Activated CD4-positive, alpha-beta T cell treated with anti-CD3 and anti-CD28 coated beads, Interleukin-2, amount 50 U/mL, for 48 hours (primary cell): ENCODE measurements at regions not wholly inside any gene's neighbourhood (a gene's known extent, or its start where the extent isn't known, plus 50 kb on each side); places are given as distances from the start of the nearest gene placed in this dataset.
A peak's percentile ranks its signal among the peaks of the same experiment; 100 is the strongest.
"Not testable (repeated sequence)": the region's sequence is repeated elsewhere in the genome, so short reads cannot be mapped to it uniquely, and the experiment has no call there.

ENCODE experiments used
- DNase-seq, 2 experiments: peaks; one replicate each; pipeline ENCODE4 v3.0.0-alpha.2; 2020

DNA sequence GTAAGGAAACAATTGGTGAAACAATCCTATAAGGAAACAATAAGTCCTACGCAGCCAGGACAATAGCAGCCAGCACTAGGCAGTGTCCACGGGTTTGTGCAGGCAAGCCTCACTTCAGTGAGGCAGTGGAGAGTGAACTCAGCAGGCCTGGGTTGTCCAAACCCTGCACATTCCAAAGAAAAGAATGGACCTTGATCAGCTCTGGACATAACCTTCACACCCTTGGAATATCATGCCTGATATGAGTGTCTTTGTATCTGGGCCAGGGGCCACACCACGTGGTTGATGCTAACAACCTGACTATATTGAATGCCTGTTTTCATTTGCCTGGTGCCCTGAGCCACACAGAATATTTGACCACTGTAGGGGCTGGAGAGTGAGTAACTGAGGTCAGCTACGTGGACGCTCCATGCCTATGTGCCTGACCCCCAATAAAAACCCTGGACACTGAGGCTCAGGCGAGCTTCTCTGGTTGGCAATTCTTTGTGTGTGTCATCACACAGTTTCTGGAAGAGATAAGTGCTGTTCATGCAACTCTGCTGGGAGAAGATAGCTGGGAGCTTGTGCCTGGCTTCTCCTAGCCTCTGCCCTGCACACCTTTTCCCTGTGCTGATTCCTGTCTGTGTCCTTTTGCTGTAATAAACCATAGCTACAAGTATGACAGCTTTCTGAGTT lies 81.4 kb upstream of the NCOR2 start:
- peak in 1 of 2 experiments; percentile 10 for DNase-seq

DNA sequence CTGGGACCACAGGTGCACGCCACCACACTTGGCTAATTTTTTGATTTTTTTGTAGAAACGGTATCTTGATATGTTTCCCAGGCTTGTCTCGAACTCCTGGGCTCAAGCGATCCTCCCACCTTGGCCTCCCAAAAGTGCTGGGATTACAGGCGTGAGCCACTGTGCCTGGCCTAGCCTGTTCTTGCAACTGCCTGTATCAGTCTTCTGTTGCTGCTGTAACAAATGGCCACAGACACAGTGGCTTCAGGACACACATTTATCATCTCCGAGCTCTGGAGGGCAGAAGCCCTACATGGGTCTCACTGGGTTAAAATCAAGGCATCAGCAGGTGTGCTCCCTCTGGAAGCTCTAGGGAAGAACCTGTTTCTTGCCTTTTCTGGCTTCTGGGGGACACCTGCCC lies 79.9 kb upstream of the NCOR2 start:
- DNase-seq: no peak

DNA sequence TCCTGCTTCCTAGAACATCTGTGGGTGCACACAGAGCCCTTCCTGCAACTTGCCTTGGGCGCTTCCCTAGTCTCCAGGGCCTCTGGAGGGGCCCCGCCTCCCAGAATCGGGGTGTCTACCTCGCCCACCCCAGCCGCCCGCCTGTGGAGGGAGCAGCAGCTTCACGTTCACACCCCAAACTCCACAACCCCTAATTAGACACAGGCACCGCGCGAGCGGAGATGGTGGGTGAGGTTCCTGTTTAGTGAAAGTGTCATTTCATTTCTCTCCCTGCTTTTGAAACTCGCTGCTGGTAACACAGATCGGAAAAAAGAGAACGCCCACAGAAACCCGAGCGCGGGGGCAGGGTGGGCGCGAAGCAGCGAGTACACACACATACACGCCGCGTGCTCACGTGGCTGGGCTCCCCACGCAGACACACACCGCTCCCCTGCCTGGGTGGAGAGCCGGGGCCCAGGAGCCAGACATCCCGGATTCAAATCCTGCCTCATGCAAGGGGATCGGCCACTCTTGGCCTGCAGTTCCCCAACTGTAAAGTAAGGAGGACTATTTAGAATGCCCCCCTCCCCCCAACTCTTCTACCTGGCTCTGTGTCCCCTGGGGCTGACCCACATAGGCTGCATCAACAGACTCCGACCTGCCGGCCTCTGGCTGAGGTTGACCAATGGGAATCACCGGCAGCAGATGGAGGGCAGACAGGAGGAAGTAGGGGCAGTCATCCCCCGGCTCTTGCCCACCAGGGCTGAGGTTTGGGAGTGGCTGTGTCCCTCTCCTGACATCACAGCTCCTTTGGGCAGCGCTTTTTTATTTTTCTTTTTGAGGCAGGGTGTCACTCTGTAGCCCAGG lies 79.2 kb upstream of the NCOR2 start:
- DNase-seq: peak; percentile 55 to 67

DNA sequence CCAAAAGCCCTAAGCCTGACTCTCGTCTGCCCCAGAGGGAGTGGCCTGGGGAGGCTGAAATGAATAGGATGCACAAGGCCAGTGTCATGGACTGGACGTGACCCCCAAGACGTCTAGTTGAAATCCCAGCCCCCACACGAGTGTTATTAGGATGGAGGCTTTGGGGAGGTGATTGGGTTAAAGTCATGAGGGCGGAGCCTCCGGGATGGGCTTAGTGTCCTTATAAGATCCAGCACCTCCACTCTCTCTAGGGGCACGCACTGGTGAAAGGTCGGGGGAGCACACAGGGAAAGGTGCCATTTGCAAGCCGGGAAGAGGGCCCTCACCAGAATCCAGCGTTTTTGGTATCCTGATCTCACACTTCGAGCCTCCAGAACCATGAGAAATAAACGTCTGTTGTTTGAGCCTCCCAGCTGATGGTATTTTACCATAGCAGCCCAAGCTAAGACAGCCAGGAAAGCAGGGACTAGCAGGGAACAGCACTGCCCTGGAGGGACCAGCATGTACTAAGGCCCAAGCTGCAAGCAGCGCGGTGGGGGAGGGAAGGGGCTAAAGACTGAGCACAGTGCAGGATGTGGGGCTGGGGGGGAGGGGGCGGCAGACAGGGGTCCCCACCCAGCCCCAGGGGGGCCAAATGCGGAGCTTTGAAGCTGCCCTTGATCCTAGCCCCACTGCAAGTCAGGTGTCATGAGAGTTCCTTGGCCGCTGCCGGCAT lies 78.3 kb upstream of the NCOR2 start:
- no peak for DNase-seq

DNA sequence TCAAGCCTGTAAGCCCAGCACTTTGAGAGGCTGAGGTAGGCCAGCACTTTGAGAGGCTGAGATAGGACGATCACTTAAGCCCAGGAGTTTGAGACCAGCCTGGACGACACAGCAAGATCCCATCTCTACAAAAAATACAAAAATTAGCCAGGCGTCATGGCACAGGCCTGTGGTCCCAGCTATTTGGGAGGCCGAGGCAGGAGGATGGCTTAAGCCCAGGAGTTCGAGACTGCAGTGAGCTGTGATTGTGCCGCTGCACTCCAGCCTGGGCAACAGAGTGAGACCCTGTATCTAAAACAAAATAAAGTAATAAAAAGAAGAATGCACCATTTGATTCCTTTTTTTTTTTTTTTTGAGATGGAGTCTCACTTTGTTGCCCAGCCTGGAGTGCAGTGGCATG lies 76.4 kb upstream of the NCOR2 start:
- DNase-seq: not testable (repeated sequence)

DNA sequence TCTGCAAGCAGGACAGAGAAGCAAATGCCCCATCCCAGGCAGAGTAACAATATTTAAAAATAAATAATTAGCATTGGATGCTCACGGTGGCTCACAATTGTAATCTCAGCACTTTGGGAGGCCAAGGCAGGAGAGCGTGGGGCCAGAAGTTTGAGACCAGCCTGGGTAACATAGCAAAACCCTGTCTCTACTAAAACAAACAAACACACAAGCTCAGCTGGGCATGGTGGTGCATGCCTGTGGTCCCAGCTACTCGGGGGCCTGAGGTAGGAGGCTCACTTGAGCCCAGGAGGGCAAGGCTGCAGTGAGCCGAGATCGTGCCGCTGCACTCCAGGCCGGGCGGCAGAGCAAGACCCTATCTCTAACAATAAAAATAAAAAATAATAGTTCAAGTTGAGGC lies 74.7 kb upstream of the NCOR2 start:
- no peak for DNase-seq

DNA sequence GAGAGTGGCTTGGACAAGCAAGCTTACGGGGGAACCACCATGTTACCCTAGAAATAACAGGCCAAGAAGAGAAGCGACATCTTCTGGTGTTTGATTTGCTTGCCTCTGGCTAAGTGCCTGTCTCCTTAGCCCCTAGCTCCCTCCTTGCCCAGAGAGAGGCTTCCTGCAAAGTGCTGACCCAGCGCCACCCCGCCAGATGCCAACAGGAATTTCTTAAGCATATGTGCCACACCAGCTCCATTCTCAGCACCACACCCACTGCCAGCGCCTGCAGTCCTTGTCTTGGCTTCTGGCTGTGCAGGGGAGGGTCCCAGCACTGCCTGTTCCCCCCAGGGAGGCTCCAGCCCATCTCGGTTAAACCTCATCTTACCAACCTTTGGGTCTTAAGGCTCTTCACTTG lies 74.2 kb upstream of the NCOR2 start:
- no peak for DNase-seq

DNA sequence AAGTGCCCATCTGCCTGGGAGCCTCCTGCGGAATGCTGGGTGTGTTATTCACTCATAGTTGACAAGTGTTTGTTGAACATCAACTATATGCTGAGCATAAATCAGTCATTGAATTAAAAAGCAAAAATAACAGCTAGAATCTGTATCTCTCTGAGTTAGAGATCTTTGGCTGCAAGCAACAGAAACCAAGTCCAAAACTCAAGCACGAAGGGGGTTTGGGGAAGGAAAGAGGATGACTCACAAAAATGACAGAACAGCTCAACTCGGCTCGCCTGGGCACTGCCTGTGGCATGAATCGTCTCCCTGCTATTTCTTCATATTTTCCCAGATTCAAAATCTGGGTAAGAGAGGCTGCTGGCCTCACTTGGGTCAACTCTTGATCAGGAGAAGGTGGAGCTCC lies 72.6 kb upstream of the NCOR2 start:
- DNase-seq: no peak

DNA sequence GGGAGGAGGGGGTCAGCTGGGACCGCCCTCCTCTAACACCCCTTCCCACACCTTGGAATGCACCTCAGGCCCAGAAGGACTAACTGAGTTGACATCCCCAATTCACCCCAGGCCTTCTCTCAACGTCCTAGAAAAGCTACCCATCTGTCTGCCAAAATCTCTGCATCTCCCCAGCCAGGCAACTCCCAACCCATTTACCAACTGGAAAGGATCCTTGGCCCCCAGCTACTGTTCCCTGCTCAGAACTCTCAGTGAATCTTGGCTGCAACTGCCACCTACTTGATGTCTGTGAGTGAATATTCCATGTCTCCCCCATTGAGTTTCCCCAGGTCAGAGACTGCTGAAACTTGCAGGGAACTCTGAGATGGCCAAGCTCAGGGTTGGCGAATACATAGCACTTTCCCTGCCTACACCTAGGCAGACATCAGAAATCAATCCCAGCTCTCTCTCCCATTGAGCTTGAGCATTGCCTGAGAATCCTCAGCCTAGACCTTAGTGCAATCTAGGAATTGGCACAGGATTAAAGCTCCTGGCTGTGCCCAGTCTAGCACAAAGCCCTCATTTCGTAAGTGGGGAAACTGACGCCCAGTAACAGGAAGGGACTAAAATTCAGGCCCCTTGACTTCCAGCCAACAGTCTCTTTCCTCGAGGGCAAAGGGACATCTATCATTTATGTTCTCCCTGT lies 71.9 kb upstream of the NCOR2 start:
- no peak for DNase-seq

DNA sequence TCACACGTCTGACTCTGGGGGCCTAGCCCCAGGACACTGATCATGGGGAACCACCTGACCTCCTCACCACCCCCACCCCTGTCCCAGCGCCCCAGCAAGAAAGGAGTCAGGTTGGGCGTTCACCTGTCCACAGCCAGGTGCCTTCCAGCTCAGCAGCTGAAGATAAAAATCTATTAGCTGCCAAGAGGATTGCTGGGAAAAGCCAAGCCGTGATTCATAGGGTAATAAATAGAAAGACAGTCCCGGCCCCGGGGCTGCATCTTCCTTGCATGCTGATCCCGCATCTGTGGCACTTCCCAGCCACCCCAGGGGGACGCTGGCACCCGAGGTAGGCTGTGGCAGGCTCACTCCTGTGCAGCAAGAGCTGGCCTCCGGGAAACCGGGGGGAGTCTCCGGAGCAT lies 70.2 kb upstream of the NCOR2 start:
- no peak for DNase-seq

DNA sequence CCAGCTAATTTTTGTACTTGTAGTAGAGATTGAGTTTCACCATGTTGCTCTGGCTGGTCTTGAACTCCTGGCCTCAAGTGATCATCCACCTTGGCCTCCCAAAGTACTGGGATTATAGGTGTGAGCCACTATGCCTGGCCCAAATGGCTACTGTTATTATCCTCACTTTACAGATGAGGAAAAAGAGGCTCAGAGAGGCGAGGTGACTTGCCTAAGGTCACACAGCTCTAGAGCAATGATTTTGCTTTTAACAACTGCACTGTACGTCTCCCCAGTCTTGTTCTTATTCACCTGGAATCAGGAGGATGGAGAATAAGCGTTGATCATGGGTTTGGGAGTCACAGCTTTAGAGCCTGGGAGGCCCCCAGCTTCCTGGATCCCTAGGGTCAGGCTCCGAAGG lies 69.8 kb upstream of the NCOR2 start:
- no peak for DNase-seq

DNA sequence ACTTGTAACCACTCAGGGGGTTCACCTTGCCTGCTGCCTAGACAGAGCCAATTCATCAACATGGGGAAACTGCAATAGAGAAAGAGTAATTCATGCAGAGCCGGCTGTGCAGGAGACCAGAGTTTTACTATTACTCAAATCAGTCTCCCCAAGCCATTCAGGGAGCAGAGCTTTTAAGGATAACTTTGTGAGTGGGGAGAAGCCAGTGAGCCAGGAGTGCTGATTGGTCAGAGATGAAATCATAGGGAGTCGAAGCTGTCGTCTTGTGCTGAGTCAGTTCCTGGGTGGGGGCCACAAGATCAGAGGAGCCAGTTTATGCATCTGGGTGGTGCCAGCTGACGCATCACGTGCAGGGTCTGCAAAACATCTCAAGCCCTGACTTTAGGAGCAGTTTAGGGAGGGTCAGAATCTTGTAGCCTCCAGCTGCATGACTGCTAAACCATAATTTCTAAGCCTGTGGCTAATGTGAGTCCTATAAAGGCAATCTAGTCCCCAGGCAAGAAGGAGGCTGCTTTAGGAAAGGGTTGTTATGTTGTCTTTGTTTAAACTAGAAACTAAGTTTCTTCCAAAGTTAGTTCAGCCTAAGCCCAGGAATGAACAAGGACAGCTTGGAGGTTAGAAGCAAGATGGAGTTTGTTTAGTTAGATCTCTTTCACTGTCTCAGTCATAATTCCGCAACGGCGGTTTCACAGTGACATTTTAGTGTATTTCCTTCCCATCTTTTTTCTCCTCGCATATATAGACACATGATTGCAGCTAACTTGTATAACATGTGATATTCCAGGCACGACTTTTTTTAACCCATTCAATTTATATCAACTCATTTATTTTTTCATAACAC lies 68.9 kb upstream of the NCOR2 start:
- peak; percentile 52 to 65 for DNase-seq

DNA sequence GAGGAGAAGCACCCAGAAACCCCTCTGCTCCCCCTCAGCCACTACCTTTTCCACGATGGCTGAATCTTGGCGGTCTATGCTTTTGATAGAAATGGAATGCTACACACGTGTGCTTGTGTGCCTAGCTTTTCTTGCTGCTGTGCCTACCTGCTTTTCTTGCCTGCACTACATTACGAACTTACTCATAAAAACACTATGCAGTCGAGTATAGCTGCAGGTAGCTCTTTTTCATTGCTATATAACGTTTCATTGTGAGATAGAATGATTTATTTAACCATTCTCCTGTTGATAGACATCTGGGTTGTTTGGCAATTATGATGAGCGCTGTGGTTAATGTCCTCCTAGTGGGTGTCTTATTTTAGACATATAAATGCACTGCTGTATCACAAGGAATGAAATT lies 67.9 kb upstream of the NCOR2 start:
- no peak for DNase-seq

DNA sequence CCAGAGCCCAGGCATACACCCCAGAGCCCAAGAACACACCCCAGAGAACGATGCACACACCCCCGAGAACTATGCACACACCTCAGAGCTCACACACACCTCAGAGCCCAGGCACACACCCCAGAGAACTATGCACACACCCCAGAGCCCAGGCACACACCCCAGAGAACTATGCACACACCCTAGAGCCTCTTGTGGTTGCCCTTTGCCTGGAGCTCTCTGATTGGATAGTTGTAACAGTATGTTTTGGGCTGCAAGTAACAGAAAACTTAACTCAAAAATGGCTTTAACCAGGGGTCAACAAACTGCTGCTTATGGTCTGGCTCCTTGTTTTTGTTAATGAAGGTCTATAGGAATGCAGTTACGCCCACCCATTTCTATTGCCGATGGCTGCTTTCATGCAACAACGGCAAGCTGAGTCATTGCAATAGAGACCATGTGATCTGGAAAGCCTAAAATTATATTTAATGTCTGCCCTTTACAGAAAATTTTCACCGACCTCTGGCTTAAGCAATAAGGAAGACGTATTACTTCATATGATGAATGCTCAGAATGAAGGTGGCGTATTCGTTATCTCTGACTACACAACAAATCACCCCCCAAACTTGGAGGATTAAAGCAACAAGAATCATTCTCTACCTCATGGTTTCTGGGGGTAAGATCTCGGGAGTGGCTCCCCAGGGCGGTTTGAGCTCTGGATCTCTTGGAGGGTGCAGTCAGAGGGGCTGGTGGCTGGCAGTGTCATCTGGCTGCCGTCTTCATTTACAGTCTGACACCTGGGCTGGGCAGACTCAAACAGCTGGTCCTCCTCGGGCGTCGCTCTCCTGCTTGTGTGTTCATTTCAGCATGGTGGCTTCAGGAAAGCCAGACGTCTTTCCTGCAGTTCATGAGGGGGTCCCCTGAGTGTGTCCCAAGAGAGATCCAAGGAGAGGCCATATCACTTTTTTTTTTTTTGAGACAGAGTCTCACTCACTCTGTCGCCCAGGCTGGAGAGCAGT lies 66.3 kb upstream of the NCOR2 start:
- DNase-seq: no peak

DNA sequence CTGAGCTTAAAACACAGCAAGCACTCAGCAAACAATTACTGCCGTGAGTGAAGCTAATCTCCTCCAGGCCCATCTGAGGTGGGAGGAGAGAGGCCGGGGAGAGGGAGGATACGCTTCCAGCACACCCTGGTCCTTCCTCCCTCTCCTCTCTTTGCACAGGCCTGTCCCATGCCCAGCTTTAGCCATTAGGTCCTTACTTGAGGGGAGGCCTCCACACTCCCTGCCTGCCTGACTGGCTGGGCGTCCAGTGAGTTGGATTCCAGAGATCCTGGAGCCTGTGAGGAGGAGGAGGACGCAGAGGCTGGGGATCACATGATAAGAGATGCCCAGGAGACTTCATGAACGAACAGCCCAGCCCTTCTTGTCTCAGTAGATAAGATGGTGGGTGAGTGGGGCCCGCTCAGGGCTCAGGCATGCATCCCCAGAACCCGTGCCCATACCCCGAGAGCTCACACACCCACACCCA lies 65.1 kb upstream of the NCOR2 start:
- no peak for DNase-seq

DNA sequence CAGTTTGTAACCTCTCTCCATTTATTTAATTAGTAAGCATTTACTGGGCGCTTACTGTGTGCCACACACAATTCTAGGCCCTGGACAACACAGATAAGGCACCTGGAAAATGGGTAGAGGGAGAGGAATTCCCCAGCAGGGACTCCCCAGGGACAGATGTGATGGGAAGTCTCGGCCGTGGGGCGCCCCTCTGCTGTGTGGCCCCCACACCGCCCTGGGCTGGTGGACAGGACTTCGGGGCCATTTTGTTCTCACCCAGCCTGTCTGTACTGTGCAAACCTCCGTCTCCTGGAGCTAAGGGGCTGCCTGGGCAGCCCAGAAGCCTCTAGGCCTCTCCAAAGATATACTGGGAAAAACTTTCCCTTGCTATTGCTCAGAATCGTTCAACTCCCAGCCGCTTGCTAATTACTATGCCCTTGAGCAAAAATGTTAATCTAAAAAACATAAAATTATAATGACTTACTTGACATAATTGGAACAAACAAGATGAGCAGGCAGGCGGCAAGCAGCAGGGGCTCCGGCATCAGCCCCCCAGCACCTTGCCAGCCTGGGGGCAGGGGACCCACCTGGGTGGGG lies 64.4 kb upstream of the NCOR2 start:
- no peak for DNase-seq

DNA sequence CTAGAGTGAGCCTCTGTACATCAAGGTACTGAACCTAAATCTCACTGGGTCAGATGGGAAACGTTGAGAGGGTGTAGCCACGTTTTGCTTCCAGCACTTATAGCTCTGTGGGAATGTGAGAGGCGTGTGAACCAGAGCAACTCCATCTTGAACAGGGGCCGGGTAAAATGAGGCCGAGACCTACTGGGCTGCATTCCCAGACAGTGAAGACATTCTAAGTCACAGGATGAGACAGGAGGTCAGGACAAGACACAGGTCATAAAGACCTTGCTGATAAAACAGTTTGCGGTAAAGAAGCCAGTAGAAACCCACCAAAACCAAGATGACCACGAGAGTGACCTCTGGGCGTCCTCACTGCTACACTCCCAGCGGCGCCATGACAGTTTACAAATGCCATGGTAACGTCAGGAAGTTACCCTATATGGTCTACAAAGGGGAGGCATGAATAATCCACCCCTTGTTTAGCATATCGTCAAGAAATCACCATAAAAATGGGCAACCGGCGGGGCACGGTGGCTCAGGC lies 63.4 kb upstream of the NCOR2 start:
- DNase-seq: no peak

DNA sequence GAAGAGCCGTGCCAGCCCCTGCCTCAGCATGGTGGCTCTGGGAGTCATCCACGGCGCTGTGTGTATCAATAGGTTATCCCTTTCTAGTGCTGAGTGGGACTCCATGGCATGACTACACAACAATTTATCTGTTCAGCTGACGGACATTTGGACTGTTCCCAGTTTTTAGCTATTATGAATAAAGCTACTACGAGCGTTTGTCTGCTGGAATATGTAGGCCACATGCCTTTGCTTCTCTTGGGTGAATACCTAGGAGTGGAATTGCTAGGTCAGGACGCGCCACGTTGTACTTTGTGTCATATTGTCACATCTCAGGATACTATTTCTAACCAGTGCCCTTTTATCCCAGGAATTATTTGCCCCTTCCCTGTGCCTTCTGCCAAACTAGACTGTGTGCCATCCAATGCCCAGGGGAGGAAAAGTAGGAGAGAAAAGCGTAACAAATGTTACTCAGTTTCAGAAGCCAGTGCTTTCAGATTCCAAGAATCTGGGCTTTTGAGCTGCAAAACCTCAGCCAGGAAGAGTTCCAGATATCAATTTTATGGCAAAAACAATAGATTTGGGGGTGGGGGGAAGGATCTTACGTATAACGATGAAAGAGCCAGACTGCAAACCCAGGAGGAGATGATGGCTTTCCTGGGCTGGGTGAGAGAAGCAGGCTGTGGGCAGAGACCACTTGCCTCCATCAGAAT lies 62.5 kb upstream of the NCOR2 start:
- no peak for DNase-seq

DNA sequence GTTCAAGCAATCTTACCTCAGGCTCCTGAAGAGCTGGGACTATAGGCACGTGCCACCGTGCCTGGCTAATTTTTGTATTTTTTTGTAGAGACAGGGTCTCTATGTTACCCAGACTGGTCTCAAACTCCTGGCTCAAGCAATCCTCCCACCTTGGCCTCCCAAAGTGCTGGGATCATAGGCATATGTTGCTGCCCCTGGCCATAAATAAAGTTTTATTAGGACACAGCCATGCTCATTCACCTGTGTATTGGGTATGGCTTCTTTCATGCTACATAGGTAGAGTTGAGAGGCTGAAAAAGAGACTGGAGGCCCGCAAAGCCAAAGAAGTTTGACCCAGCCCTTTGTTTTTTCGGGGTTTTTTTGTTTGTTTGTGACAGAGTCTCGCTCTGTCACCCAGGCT lies 61.7 kb upstream of the NCOR2 start:
- DNase-seq: no peak

DNA sequence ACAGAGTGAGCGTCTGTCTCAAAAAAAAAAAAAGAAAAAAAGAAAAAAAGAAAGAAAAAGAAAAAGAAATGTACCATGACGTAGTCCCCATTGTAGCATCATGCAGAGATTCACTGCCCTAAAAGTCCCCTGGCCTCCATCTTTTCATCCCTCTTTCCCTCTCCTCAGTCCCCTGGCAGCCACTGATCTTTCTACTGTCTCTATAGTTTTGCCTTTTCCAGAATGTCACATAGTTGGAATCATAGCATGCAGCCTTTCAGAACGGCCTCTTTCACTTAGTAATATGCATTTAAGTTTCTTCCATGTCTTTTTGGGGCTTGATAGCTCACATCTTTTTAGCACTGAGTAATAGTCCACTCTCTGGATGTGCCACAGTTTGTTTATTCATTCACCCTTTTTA lies 60.5 kb upstream of the NCOR2 start:
- no peak for DNase-seq
